ENCODE measurements at regions not wholly inside any gene's neighbourhood (a gene's known extent, or its start where the extent isn't known, plus 50 kb on each side); places are given as distances from the start of the nearest gene placed in this dataset.

GRCh38 chr21:34192646-34193285 lies 119.4 kb downstream of the MRPS6 start:
- Mint-ChIP-seq H3K4me3 (ENCODE audit: low read depth) (peak overlapping the region; percentile 23), H3K27ac (peak overlapping the region; percentile 81), H3K27me3 (ENCODE audit: low read depth) (no peaks in the 10 kb centered on the region), H3K4me1 (ENCODE audit: low read depth) (peaks cover 39% of the 10 kb centered on the region), H3K9me3 (peaks cover 22% of the 10 kb centered on the region), H3K36me3 (ENCODE audit: low read depth) (peaks cover 24% of the 10 kb centered on the region)
- DNase-seq (ENCODE audit: low spot score): no peak
- intact Hi-C loops (cut with micrococcal nuclease): loop anchor here (5.0 kb wide), 1 partner anchor 35 kb away; no protein-coding TSS in a partner anchor

DNA sequence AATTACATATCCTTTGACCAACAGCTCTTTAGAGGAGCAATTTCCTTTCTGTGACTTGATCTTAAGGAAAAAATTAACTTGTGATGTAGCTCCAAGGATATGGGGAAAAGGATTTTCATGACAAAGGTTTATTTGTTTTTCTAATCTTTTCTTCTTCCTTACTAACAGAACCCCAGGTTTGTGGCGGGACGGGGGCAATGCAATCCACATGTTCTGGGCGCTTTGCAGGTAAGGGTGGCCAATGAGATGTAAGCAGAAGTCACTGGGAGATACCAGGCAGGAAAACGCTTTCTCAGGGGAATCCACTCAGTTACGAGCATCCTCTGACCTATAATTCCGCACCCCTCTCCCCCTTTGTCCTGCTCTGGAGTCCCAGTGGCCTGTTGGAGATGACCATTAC lies 122.0 kb downstream of the MRPS6 start:
- peaks cover 51% of the 10 kb centered on the region for H3K4me1 Mint-ChIP-seq (ENCODE audit: low read depth)
- H3K36me3 Mint-ChIP-seq (ENCODE audit: low read depth): peaks cover 14% of the 10 kb centered on the region
- DNase-seq (ENCODE audit: low spot score): no peak
- intact Hi-C loops (cut with micrococcal nuclease): loop anchor here (5.0 kb wide), 1 partner anchor 248 kb away; no protein-coding TSS in a partner anchor
- H3K27me3 Mint-ChIP-seq (ENCODE audit: low read depth): no peaks in the 10 kb centered on the region
- H3K4me3 Mint-ChIP-seq (ENCODE audit: low read depth): no peak overlapping the region
- peaks cover 6% of the 10 kb centered on the region for H3K9me3 Mint-ChIP-seq
- no peak overlapping the region for H3K27ac Mint-ChIP-seq

DNA sequence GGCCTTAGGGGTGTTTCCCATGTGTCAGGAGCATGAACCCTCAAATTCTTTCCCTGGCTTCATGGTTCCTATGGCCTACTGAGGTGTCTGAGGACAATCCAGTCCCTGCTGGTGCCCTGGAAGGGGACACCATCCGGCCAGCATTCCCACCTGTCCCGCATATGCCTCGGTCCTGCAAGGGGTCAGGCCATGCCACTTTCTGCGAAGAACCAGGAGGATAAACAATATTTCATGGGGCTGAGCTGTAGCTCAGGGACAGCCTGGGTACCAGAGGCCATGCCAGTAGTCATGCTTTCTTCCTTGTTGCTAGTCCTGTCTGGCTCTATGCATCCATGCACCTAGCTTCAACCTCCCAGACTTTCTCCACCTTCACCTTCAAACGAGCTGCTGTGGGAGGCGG lies 123.6 kb downstream of the MRPS6 start:
- Mint-ChIP-seq H3K4me1 (ENCODE audit: low read depth) (peaks cover 50% of the 10 kb centered on the region), H3K9me3 (peaks cover 6% of the 10 kb centered on the region), H3K27me3 (ENCODE audit: low read depth) (no peaks in the 10 kb centered on the region), H3K36me3 (ENCODE audit: low read depth) (peaks cover 11% of the 10 kb centered on the region), H3K27ac (peak overlapping the region; percentile 25), H3K4me3 (ENCODE audit: low read depth) (no peak overlapping the region)
- intact Hi-C loops (cut with micrococcal nuclease): loop anchor here (5.0 kb wide), 1 partner anchor 250 kb away; no protein-coding TSS in a partner anchor
- no peak for DNase-seq (ENCODE audit: low spot score)

GRCh38 chr21:34197561-34197960 lies 124.2 kb downstream of the MRPS6 start:
- intact Hi-C loops (cut with micrococcal nuclease): loop anchor here (5.0 kb wide), 1 partner anchor 250 kb away; no protein-coding TSS in a partner anchor
- Mint-ChIP-seq H3K27ac (peak overlapping the region; percentile 94), H3K4me1 (ENCODE audit: low read depth) (peaks cover 53% of the 10 kb centered on the region), H3K4me3 (ENCODE audit: low read depth) (no peak overlapping the region), H3K27me3 (ENCODE audit: low read depth) (no peaks in the 10 kb centered on the region), H3K9me3 (peaks cover 6% of the 10 kb centered on the region), H3K36me3 (ENCODE audit: low read depth) (peaks cover 10% of the 10 kb centered on the region)
- DNase-seq (ENCODE audit: low spot score): no peak

DNA sequence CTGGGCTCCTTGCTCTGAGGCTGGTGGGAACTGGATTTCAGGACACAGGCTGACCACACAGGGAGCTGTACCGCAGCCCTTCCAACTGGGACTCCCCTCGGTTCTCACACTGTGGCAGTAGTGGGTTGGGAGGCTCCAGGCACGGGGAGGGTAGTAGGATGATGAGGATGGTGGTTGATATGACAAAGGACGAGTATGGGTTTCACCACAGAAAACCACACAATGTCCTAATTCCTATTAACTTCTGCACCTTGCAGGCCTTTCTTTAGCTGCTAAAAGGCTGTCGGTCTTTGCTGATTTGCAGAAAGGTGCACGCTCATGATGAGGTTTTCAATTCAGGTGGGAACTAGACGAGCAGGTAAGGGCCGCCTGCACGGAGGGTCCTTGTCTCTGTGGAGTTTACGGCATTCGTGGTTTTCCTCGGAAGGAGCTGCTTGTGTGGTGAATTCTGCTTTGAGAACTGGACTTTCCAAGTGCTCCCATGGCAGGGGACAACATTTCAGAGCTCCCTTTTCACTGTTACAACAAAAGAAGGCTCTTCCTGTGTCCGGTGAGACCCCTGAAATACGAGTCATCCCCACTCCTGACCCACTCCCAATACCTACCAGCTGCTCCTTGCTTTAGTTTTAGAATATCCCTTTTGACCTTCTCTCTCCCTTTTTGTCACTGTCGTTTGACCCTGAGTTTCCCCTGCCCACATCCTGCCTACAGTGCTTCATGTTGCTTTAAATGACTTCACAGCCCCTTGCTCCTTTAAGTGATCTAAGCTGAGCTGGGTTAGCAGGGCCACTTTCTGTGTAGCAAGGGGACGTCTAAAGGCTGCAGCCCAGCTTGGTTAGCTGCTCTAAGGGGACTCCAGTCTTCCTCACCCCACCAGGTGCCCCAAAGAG lies 125.1 kb downstream of the MRPS6 start:
- H3K9me3 Mint-ChIP-seq: peaks cover 5% of the 10 kb centered on the region
- H3K27ac Mint-ChIP-seq: peak overlapping the region; percentile 94
- intact Hi-C loops (cut with micrococcal nuclease): loop anchor here (1.0 to 5.0 kb wide), 4 partner anchors 69 to 251 kb away; no protein-coding TSS in a partner anchor
- H3K4me1 Mint-ChIP-seq (ENCODE audit: low read depth): peaks cover 55% of the 10 kb centered on the region
- peaks cover 5% of the 10 kb centered on the region for H3K36me3 Mint-ChIP-seq (ENCODE audit: low read depth)
- H3K4me3 Mint-ChIP-seq (ENCODE audit: low read depth): peak overlapping the region; percentile 26
- peak; percentile 35 for DNase-seq (ENCODE audit: low spot score)
- H3K27me3 Mint-ChIP-seq (ENCODE audit: low read depth): no peaks in the 10 kb centered on the region

GRCh38 chr21:34199121-34199910 lies 125.9 kb downstream of the MRPS6 start:
- Mint-ChIP-seq H3K4me1 (ENCODE audit: low read depth) (peaks cover 56% of the 10 kb centered on the region), H3K27ac (peak overlapping the region; percentile 94), H3K4me3 (ENCODE audit: low read depth) (peak overlapping the region; percentile 6), H3K27me3 (ENCODE audit: low read depth) (no peaks in the 10 kb centered on the region), H3K9me3 (no peaks in the 10 kb centered on the region), H3K36me3 (ENCODE audit: low read depth) (no peaks in the 10 kb centered on the region)
- DNase-seq (ENCODE audit: low spot score): no peak
- intact Hi-C loops (cut with micrococcal nuclease): loop anchor here (2.0 to 5.0 kb wide), 3 partner anchors 121 to 252 kb away; no protein-coding TSS in a partner anchor

DNA sequence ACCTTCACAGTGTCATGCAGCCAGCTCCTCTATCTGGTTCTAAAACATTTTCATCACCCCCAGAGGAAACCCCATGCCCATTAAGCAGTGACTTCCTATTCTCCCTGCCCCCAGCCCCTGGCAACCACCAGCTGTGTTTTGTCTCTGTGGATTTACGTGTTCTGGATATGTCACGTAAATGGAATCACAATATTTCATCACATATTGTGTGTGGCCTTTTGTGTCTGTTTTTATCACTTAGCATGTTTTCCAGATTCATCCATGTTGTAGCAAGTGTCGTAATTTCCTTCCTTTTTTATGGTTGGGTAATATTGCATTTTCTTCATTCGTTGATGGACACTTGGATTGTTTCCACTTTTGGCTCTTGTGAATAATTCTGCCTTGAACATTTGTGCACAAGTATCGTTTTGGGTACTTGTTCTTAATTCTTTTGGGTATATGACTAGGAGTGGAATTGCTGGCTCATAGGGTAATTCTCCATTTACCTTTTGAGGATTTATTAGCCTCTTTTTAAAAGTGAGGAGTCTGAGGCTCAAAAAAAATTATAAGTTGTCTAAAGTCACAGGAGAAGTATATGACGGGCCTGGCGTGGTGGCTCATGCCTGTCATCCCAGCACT lies 127.0 kb downstream of the MRPS6 start:
- H3K27me3 Mint-ChIP-seq (ENCODE audit: low read depth): no peaks in the 10 kb centered on the region
- peak overlapping the region; percentile 56 for H3K27ac Mint-ChIP-seq
- no peak for DNase-seq (ENCODE audit: low spot score)
- peaks cover 56% of the 10 kb centered on the region for H3K4me1 Mint-ChIP-seq (ENCODE audit: low read depth)
- no peaks in the 10 kb centered on the region for H3K9me3 Mint-ChIP-seq
- intact Hi-C loops (cut with micrococcal nuclease): no loop called here
- no peak overlapping the region for H3K4me3 Mint-ChIP-seq (ENCODE audit: low read depth)
- H3K36me3 Mint-ChIP-seq (ENCODE audit: low read depth): no peaks in the 10 kb centered on the region

- Mint-ChIP-seq H3K4me3 (ENCODE audit: low read depth) (peak overlapping the region; percentile 77), H3K4me1 (ENCODE audit: low read depth) (peaks cover 60% of the 10 kb centered on the region)
These were observed 127.6 kb downstream of the MRPS6 start for GRCh38 chr21:34201001-34201400.

DNA sequence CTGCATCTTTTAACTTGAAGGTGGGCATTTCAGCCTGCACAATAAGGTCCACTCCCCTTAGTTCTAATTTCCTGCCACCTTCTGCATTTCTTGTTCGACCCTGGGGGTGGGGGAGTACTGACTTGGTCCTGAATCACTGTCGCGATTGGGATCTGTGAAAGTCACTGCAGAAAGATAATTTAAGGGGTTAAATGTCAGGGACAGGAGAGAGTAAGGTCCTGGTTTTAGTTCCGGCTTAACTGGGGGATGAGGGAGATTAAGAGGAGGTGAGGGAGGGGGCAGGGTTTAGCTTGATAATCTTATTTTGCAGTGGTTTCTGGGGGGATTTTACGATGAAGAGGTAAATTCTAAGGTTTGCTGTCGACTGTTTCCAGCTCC lies 128.1 kb downstream of the MRPS6 start:
- no peaks in the 10 kb centered on the region for H3K36me3 Mint-ChIP-seq (ENCODE audit: low read depth)

More at GRCh38 chr21:34201001-34201400, 127.6 kb downstream of the MRPS6 start:
- intact Hi-C loops (cut with micrococcal nuclease): no loop called here
- no peaks in the 10 kb centered on the region for H3K27me3 Mint-ChIP-seq (ENCODE audit: low read depth)
- H3K9me3 Mint-ChIP-seq: no peaks in the 10 kb centered on the region
- no peaks in the 10 kb centered on the region for H3K36me3 Mint-ChIP-seq (ENCODE audit: low read depth)
- no peak for DNase-seq (ENCODE audit: low spot score)
- H3K27ac Mint-ChIP-seq: peak overlapping the region; percentile 90

GRCh38 chr21:34202553-34203372 lies 129.4 kb downstream of the MRPS6 start:
- intact Hi-C loops (cut with micrococcal nuclease): no loop called here
- Mint-ChIP-seq H3K9me3 (no peaks in the 10 kb centered on the region), H3K4me1 (ENCODE audit: low read depth) (peaks cover 62% of the 10 kb centered on the region)

More for the DNA sequence above, 128.1 kb downstream of the MRPS6 start:
- Mint-ChIP-seq H3K27ac (peak overlapping the region; percentile 90), H3K27me3 (ENCODE audit: low read depth) (no peaks in the 10 kb centered on the region), H3K4me1 (ENCODE audit: low read depth) (peaks cover 65% of the 10 kb centered on the region), H3K9me3 (no peaks in the 10 kb centered on the region), H3K4me3 (ENCODE audit: low read depth) (peak overlapping the region; percentile 77)
- intact Hi-C loops (cut with micrococcal nuclease): no loop called here
- DNase-seq (ENCODE audit: low spot score): no peak

GRCh38 chr21:34203851-34204420 lies 130.6 kb downstream of the MRPS6 start:
- peak overlapping the region; percentile 46 for H3K27ac Mint-ChIP-seq
- no peak overlapping the region for H3K4me3 Mint-ChIP-seq (ENCODE audit: low read depth)
- peaks cover 2% of the 10 kb centered on the region for H3K36me3 Mint-ChIP-seq (ENCODE audit: low read depth)
- no peaks in the 10 kb centered on the region for H3K27me3 Mint-ChIP-seq (ENCODE audit: low read depth)
- H3K9me3 Mint-ChIP-seq: peaks cover 2% of the 10 kb centered on the region
- intact Hi-C loops (cut with micrococcal nuclease): no loop called here
- DNase-seq (ENCODE audit: low spot score): no peak
- H3K4me1 Mint-ChIP-seq (ENCODE audit: low read depth): peaks cover 53% of the 10 kb centered on the region

More at GRCh38 chr21:34202553-34203372, 129.4 kb downstream of the MRPS6 start:
- no peaks in the 10 kb centered on the region for H3K27me3 Mint-ChIP-seq (ENCODE audit: low read depth)
- peak overlapping the region; percentile 90 for H3K27ac Mint-ChIP-seq
- peak overlapping the region; percentile 77 for H3K4me3 Mint-ChIP-seq (ENCODE audit: low read depth)
- no peak for DNase-seq (ENCODE audit: low spot score)
- H3K36me3 Mint-ChIP-seq (ENCODE audit: low read depth): no peaks in the 10 kb centered on the region
